ENCODE measurements at regions not wholly inside any gene's neighbourhood (a gene's known extent, or its start where the extent isn't known, plus 50 kb on each side); places are given as distances from the start of the nearest gene placed in this dataset.
A peak's percentile ranks its signal among the peaks of the same experiment; 100 is the strongest.

GRCh38 chr4:54496412-54496811 lies 161.3 kb upstream of the KIT start:
- DNase-seq, result no peak

GRCh38 chr4:54497947-54498346 lies 159.8 kb upstream of the KIT start:
- DNase-seq, result no peak

DNA sequence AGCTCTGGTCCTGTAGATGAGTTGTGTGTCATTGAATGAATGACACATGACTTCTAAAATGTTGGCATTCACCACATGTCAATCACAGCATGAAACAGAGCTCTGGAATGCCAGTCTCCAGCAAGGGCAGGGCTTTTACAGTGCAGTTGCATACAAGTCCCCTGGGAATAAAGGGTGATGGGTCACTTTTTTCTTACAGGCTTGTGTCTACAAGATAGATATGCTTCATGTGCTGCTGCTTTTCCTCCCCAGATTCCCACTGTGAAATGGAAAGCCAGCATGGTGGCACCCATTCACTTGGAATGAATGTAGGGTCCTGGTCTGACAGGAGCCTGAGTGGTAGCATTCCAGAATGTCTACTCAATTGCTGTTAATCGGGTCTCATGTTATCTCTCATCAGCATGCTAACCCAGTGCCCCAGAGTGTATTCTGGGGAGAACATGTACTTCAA lies 159.1 kb upstream of the KIT start:
- peak; percentile 38 for DNase-seq

- peak; percentile 35 for DNase-seq
These were observed 158.3 kb upstream of the KIT start for GRCh38 chr4:54499308-54500074.

DNA sequence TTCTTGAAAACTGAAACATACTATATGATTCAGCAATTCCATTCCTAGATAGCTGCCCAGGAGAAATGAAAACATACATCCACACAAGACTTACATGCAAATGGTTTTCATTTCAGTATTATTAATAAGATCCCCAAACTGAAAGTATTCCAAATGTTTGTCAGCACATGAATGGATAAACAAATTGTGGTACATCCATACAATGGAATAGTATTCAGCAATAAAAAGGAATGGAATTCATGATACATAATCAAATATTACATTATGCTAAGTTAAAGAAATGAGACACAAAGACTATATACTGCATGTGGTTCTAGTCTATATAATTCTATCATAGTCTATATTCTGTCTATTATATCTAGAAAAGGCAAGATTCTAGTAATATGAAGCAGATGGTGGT lies 152.4 kb upstream of the KIT start:
- no peak for DNase-seq

DNA sequence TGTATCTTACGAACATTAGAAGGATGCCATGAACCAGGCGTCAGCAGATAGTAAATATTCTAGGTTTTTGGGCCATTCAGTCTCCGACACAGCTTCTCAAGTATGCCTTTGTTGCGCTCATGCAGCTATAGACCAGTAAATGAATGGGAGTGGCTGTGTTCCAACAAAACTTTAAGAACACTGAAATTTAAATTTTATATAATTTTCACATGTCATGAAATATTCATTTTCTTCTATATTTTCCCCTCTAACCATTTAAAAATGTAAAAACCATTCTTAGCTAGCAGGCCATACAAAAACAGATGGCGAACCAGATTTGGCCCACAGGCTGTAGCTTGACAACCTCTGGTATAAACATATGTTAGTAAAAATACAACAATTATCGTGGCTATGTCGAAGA lies 151.8 kb upstream of the KIT start:
- no peak for DNase-seq

GRCh38 chr4:54509057-54509456 lies 148.7 kb upstream of the KIT start:
- DNase-seq, result no peak

- DNase-seq, result peak; percentile 24
These were observed 144.6 kb upstream of the KIT start for GRCh38 chr4:54513204-54513603.

DNA sequence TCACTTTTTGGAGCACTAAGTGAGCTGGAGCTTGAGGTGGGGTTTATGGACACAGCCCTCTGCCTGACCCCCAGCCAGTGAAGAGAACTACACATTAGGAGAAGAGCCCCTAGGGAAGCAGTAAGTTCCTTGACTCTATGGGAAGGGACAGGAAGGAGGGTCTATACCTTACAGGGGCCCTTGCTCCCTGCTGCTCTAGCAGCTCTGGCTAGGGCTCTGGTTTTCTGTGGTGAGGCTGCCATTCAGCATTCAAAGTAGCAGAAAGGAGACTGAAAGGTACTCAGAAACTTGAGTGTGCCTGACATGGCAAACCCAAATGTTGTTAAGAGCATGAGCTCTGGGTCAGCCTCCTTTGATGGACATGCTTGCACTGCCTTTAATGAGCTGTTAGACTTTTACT lies 144.0 kb upstream of the KIT start:
- no peak for DNase-seq

GRCh38 chr4:54516556-54517215 lies 141.1 kb upstream of the KIT start:
- no peak for DNase-seq

GRCh38 chr4:54517781-54518444 lies 139.8 kb upstream of the KIT start:
- no peak for DNase-seq

DNA sequence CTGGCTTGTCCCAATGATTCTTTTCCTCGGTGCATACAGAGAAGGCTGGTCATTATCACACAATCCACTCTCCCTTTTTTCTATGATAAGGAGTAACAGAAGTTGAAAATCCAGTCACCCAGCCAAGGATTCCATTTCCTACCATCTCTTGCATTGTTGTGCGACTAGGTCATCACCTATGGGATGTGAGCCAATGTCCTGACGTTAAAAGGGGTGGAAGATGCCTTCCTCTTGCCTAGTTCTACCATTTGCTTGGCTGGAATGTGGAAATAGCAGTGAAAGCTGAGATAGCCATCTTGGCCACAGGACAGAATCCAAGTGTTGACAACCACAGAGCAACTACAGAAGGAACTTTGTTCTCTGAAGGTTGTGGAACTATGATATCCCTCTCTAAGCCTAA lies 132.2 kb upstream of the KIT start:
- DNase-seq, result no peak

GRCh38 chr4:54526560-54526959 lies 131.2 kb upstream of the KIT start:
- DNase-seq, result no peak

- no peak for DNase-seq
These were observed 130.2 kb upstream of the KIT start for GRCh38 chr4:54527532-54527931.

GRCh38 chr4:54539500-54540029 lies 118.2 kb upstream of the KIT start:
- peak; percentile 93 for DNase-seq

DNA sequence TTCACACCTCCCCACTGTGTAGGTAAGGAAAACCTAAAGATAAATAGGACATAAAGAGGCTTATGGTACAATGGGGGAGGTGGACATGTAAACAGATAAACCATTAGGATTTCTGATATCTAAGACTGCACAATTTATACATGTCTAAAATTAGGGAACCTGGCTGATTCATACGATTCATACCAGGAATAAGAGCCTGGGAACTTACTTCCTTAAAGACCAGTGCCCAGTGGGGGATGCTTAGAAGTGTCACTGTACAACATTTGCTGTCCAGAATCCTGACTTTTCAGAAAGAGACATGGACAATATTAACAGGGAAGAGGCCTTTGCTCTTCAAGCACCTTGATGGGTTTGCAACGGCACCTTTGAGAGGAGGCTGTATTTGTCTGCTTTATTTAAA lies 116.8 kb upstream of the KIT start:
- no peak for DNase-seq

DNA sequence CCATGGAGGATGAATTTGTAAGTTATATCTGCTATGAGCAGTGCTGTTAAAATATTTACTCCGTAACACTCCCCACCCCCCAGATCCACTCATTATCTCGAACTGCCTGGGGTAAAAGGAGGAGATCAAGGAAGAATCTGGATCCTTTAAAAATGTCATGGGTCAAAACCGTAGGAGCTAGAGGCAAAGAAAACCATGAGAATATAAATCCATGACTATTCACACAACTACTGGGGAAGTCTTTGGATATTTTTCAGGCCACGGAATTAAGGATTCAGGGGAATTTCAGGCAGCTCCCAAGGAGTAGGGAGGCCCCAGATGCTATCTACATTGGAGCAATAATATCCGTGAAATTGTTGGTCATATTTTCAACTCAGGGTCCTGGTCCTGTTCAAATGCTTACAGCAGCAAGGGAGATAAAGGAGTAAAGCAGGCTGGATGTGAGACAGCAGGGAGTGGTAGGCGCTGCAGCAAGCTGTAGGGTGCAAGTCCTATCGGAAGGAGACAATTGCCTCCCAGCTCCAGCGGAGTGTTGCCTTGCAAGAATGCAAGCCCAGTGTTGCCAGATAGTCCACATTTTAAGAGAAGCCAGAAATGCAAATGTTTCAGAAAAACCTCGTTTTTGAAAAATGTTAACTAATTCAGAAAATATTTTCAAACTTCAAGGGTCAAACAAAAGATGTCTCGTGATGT lies 116.2 kb upstream of the KIT start:
- DNase-seq, result peak; percentile 12

DNA sequence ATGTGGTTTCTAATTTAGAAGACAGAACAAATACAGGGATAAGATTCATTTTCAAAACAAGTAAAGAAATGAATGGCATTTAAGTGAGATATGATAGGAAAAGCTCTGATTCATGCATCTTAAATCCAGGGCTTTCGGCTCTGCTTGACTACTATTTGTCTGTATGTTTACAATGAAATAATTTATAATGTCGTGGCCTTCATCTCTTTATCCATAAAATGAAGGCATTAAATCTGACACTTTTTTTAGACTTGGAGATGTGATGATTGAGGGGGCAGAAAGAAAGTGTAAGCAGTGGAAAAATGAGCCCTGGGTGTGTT lies 115.7 kb upstream of the KIT start:
- DNase-seq, result no peak

GRCh38 chr4:54542540-54543041 lies 115.2 kb upstream of the KIT start:
- peak; percentile 11 for DNase-seq

DNA sequence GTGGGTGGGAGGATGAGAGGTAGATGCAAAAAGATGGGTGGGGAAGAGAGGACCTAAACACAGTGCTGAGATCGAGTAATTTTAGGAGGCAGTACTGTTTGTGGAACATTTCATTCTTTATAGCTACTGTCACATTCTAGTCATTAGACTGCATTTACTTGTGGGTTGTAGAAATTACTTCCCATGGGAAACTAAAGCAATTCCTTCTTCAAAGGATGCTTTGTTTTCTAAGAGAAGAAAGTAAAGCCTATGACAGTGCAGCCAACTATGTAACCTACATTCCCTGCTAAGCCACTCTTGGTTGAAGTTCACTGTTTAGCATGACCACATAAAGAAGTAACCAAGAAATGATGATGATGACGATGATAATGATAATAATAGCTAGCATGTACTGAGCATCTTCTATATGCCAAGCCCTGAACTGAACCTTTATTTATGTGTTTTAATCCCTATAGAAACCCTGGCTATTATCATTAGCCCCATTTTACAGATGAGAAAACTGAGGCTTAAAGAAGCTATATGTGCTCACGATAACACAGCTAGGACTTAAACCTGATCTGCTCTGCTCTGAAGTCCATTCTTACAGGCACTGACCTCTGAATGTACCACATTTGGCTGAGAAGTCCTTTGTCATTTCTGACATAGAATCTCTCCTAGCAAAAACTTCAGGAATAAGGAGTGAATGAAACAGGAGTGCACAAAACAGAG lies 114.5 kb upstream of the KIT start:
- peak; percentile 11 for DNase-seq

DNA sequence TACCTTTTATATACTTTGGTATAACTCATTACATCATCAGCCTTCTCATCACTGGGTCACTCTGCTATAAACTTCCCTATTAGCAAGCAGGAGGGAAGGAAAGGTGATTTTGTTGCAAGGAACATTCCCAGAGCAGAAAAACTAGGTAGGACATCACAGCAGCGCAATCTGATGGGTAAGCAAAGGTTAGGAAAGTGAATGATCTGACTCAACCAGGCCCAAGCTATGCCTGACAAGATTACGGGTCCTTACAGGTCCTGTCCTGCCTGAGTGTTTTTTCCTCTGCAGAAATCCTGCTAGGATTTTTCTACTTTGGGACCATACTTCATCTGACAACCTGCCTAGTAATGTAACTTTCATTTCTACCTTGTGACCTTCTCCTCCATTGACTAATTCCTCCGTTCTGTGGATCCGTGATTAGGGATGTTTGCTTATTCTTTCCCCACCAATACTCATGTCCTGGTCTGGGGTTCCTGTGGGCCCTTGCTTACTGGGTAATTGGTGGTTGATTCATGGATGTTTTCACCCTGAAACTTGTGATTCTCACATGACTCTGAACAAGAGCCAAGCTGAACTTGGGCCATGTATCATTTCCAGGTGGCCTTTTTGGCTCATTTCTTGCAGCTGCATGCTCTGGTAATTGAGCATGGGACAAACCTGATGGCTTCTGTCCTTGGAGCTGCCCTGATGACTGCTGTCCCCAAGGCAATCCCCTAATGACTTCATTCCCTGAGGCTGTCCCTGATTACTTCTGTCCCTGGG lies 111.9 kb upstream of the KIT start:
- no peak for DNase-seq
